ENCODE measurements at regions not wholly inside any gene's neighbourhood (a gene's known extent, or its start where the extent isn't known, plus 50 kb on each side); places are given as distances from the start of the nearest gene placed in this dataset.
A peak's percentile ranks its signal among the peaks of the same experiment; 100 is the strongest.

GRCh38 chr12:89239534-89239933 lies 112.8 kb downstream of the DUSP6 start:
- H3K79me2 ChIP-seq (ENCODE audit: low read length), result no peaks in the 10 kb centered on the region
- H3K9me3 ChIP-seq (ENCODE audit: low read length), result no peaks in the 10 kb centered on the region
- H4K20me1 ChIP-seq (ENCODE audit: low read length), result no peaks in the 10 kb centered on the region
- POLR2A ChIA-PET (ENCODE audit: unreplicated experiment), result no interaction called here
- no peaks in the 10 kb centered on the region for H3K27me3 ChIP-seq (ENCODE audit: low read length)
- no peak overlapping the region for H3K9ac ChIP-seq (ENCODE audit: low read length)
- TF ChIP-seq EZH2phosphoT487 (IDR thresholded peaks at IDR 0.05; ENCODE audit: borderline replicate concordance, low read length) (no peak), EZH2 (IDR thresholded peaks at IDR 0.05; ENCODE audit: low read length, unreplicated experiment) (no peak)
- TF ChIP-seq, protein P1, sequence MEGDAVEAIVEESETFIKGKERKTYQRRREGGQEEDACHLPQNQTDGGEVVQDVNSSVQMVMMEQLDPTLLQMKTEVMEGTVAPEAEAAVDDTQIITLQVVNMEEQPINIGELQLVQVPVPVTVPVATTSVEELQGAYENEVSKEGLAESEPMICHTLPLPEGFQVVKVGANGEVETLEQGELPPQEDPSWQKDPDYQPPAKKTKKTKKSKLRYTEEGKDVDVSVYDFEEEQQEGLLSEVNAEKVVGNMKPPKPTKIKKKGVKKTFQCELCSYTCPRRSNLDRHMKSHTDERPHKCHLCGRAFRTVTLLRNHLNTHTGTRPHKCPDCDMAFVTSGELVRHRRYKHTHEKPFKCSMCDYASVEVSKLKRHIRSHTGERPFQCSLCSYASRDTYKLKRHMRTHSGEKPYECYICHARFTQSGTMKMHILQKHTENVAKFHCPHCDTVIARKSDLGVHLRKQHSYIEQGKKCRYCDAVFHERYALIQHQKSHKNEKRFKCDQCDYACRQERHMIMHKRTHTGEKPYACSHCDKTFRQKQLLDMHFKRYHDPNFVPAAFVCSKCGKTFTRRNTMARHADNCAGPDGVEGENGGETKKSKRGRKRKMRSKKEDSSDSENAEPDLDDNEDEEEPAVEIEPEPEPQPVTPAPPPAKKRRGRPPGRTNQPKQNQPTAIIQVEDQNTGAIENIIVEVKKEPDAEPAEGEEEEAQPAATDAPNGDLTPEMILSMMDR (conservative IDR thresholded peaks at IDR 0.05; ENCODE audit: low read depth, low read length), result no peak
- H3K4me1 ChIP-seq (ENCODE audit: insufficient read depth, low read length), result peaks cover 32% of the 10 kb centered on the region
- H3F3A ChIP-seq (ENCODE audit: low read length, unreplicated experiment), result peaks cover 6% of the 10 kb centered on the region
- no peaks in the 10 kb centered on the region for H3K36me3 ChIP-seq (ENCODE audit: low read depth, low read length)
- DNase-seq (no peak), ATAC-seq (no peak)
- BruUV-seq (replicated peaks), result no TSS peak
- no peak overlapping the region for H3K27ac ChIP-seq (ENCODE audit: low read length)
- H3K4me3 ChIP-seq (ENCODE audit: low read length), result no peak overlapping the region
- H2AFZ ChIP-seq (ENCODE audit: low read length), result no peak overlapping the region
- intact Hi-C loops (cut with micrococcal nuclease), result no loop called here
- no peak overlapping the region for H3K4me2 ChIP-seq (ENCODE audit: low read length)
- no peaks in the 10 kb centered on the region for H3K9me2 ChIP-seq (replicated peaks; ENCODE audit: low read length)
- CTCF ChIA-PET, result no interaction called here

GRCh38 chr12:89238593-89238992 lies 113.7 kb downstream of the DUSP6 start:
- H3K4me1 ChIP-seq (ENCODE audit: insufficient read depth, low read length), result peaks cover 32% of the 10 kb centered on the region
- no peak for ATAC-seq
- no peak overlapping the region for H2AFZ ChIP-seq (ENCODE audit: low read length)
- BruUV-seq (replicated peaks), result no TSS peak
- no peaks in the 10 kb centered on the region for H3K9me2 ChIP-seq (replicated peaks; ENCODE audit: low read length)
- no peak for TF ChIP-seq EZH2phosphoT487 (IDR thresholded peaks at IDR 0.05; ENCODE audit: borderline replicate concordance, low read length)
- TF ChIP-seq, protein P1 (conservative IDR thresholded peaks at IDR 0.05; ENCODE audit: low read depth, low read length), result no peak
- TF ChIP-seq EZH2 (IDR thresholded peaks at IDR 0.05; ENCODE audit: low read length, unreplicated experiment), result no peak
- CTCF ChIA-PET, result interaction anchor here (0.6 kb wide), 1 partner anchor 11 kb away, joined by 3 read pairs; no protein-coding TSS in a partner anchor
- H3K4me3 ChIP-seq (ENCODE audit: low read length), result no peak overlapping the region
- intact Hi-C loops (cut with micrococcal nuclease), result no loop called here
- no peaks in the 10 kb centered on the region for H3K27me3 ChIP-seq (ENCODE audit: low read length)
- H3K9me3 ChIP-seq (ENCODE audit: low read length), result no peaks in the 10 kb centered on the region
- H3K9ac ChIP-seq (ENCODE audit: low read length), result no peak overlapping the region
- no peaks in the 10 kb centered on the region for H3K36me3 ChIP-seq (ENCODE audit: low read depth, low read length)
- H3F3A ChIP-seq (ENCODE audit: low read length, unreplicated experiment), result peaks cover 6% of the 10 kb centered on the region
- no peak overlapping the region for H3K27ac ChIP-seq (ENCODE audit: low read length)
- POLR2A ChIA-PET (ENCODE audit: unreplicated experiment), result no interaction called here
- H3K4me2 ChIP-seq (ENCODE audit: low read length), result no peak overlapping the region
- DNase-seq, result no peak
- no peaks in the 10 kb centered on the region for H4K20me1 ChIP-seq (ENCODE audit: low read length)
- H3K79me2 ChIP-seq (ENCODE audit: low read length), result no peaks in the 10 kb centered on the region

GRCh38 chr12:89237763-89238162 lies 114.5 kb downstream of the DUSP6 start:
- no peaks in the 10 kb centered on the region for H3K79me2 ChIP-seq (ENCODE audit: low read length)
- H4K20me1 ChIP-seq (ENCODE audit: low read length), result no peaks in the 10 kb centered on the region
- peak overlapping the region; percentile 44 for H3K9ac ChIP-seq (ENCODE audit: low read length)
- no peak for DNase-seq
- H3K36me3 ChIP-seq (ENCODE audit: low read depth, low read length), result no peaks in the 10 kb centered on the region
- CTCF ChIA-PET, result no interaction called here
- no peak overlapping the region for H2AFZ ChIP-seq (ENCODE audit: low read length)
- POLR2A ChIA-PET (ENCODE audit: unreplicated experiment), result no interaction called here
- no peaks in the 10 kb centered on the region for H3K9me2 ChIP-seq (replicated peaks; ENCODE audit: low read length)
- H3K27ac ChIP-seq (ENCODE audit: low read length), result peak overlapping the region; percentile 96
- no peaks in the 10 kb centered on the region for H3K9me3 ChIP-seq (ENCODE audit: low read length)
- no peak for ATAC-seq
- peak overlapping the region; percentile 63 for H3K4me2 ChIP-seq (ENCODE audit: low read length)
- H3K27me3 ChIP-seq (ENCODE audit: low read length), result no peaks in the 10 kb centered on the region
- TF ChIP-seq EZH2 (IDR thresholded peaks at IDR 0.05; ENCODE audit: low read length, unreplicated experiment), result no peak
- TF ChIP-seq, protein P1 (conservative IDR thresholded peaks at IDR 0.05; ENCODE audit: low read depth, low read length), result no peak
- TF ChIP-seq EZH2phosphoT487 (IDR thresholded peaks at IDR 0.05; ENCODE audit: borderline replicate concordance, low read length), result no peak
- intact Hi-C loops (cut with micrococcal nuclease), result loop anchor here (1.0 kb wide), 1 partner anchor 11 kb away; no protein-coding TSS in a partner anchor
- H3K4me3 ChIP-seq (ENCODE audit: low read length), result peak overlapping the region; percentile 21; the same call in 1 of the 2 replicates
- peaks cover 6% of the 10 kb centered on the region for H3F3A ChIP-seq (ENCODE audit: low read length, unreplicated experiment)
- BruUV-seq (replicated peaks), result no TSS peak
- H3K4me1 ChIP-seq (ENCODE audit: insufficient read depth, low read length), result peaks cover 32% of the 10 kb centered on the region
